ENCODE measurements at regions not wholly inside any gene's neighbourhood (a gene's known extent, or its start where the extent isn't known, plus 50 kb on each side); places are given as distances from the start of the nearest gene placed in this dataset.

DNA sequence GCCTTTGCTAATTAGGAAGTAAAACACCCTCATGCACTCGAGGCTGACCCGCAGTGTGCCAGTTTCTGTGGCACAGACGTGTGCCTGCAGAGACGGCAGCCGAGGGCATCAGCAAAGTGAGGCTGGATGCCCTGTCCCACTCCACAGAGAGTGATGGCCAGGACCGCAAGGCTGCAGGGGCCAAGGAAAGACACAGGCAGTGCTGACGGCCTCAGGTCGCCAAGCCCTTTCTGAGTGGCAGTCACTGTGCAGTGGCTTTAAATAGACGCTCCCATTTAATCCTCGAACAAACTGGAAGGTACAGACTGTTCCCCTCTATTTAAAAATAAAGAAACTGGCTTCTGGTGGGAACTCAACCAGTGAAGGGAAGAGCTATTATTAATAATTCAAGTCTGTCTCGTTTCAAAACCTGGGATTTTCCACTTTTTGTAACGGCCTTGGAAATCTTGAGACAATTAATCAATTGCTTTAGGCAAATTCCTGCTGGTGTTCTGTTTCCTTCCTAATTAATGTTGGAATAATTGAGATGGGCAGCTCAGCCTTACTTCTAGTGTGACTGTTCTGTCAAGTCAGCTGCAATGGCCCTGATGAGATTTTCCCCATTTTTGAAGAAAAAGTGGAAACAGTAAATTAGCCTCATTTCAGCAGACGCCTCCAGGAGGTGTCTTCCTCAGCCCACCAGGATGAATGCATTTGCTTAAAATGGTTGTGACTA lies 644.6 kb upstream of the RAB6C start:
- DNase-seq (ENCODE audit: extremely low read depth in 1 of 2, low read depth in 1 of 2): no peak

DNA sequence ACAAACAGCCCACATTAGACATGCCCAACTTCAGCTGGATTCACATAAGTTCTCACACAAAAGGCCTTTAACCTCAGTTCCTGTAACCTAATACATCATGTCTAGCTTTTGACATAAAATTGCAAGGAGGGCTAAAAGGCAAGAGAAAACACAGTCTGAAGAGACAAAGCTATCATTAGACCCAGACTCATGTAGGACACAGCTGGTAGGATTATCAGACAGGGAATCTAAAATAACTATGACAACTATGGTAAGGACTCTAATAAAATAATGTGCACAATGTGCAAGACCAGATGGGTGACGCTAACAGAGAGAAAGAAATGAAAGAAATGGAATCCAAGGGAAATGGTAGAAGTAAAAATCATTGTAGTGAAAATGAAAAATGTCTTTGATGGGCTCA lies 643.2 kb upstream of the RAB6C start:
- DNase-seq (ENCODE audit: extremely low read depth in 1 of 2, low read depth in 1 of 2): no peak

DNA sequence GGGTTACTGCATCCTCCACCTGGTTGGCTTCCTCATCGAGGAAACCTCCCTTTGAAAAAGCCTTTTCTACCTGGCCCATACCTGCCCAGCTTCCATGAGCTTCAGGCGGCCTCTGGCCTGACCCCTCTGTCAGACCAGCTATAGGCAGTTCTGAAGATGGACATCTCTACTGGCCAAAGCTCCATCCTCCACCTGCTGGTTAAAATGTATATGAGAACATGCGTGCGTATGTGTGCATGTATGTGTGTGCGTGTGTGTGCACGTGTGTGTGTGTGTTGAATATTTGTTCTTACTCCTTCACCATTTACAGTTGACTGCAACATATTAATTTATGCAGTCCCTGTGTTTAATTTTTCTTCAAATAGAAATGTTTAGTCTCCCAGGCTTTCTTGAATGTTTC lies 642.4 kb upstream of the RAB6C start:
- no peak for DNase-seq (ENCODE audit: extremely low read depth in 1 of 2, low read depth in 1 of 2)

DNA sequence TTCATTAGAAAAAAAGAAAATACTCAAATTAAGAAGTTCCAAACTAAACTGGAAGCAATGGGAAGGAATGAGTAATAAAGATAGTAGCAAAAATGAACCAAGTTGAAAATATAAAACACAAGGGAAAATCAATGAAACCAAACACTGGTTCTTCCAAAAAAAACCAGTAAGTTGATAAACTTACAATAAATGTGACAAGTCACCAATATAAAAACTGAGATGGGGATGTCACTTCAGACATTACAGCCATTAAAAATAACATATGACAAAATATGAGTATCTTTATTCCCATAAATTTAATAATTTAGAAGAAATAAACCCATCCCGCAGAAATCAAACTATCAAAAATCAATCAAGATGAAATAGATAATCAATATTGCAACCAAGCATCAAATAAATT lies 633.9 kb upstream of the RAB6C start:
- no peak for DNase-seq (ENCODE audit: extremely low read depth in 1 of 2, low read depth in 1 of 2)

DNA sequence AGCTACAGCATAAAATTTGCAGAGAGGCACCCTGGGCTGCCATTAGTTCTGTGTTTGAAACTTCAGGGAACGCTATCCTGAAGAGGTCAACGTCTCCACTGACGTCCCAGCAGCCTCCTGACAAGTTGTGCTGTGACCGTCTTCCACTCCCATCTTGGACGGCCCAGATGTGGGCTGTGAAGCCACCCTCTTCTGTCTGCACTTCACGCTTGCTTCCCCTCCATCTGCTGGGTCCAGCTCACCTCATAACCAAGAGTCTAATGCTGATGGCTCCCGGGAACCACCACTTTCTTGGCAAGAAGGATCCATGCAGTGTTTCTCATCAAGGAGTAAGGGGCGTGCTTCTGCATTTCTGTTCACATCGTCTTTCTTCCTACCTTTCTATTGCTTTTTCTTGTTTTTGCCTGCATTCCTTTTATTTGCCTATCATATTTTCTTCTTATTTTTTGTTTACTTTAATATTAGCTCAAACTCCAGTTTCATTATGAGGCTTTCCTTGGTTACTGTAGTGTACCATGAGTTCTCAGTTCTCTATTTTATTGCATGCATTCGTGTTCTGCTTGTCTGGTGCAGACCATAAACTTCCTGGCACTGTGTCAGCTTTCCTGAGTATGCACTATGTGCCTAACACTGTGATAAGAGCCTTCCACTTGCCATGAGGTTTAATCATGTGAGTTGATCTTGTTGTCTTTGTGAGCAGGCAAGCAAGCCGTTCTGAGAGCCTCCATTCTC lies 631.8 kb upstream of the RAB6C start:
- DNase-seq (ENCODE audit: extremely low read depth in 1 of 2, low read depth in 1 of 2): no peak

DNA sequence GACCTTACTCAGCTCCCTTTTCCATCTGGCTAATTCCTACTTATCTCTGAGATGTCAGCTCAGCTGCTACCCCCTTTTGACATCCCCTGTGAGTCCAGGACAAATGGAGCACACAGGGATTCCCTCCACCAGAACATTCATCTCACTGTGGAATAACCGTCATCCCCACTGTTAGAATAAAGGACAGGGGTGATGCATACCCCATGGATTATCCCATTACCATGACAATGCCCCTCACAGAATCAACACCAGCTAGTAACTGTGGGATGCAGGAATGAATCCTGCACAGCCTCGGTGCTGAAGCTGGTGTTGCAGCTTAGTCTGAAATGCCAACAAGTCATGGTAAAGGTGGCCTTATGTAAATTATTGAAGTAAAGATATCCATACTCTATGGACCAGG lies 624.8 kb upstream of the RAB6C start:
- no peak for DNase-seq (ENCODE audit: extremely low read depth in 1 of 2, low read depth in 1 of 2)

DNA sequence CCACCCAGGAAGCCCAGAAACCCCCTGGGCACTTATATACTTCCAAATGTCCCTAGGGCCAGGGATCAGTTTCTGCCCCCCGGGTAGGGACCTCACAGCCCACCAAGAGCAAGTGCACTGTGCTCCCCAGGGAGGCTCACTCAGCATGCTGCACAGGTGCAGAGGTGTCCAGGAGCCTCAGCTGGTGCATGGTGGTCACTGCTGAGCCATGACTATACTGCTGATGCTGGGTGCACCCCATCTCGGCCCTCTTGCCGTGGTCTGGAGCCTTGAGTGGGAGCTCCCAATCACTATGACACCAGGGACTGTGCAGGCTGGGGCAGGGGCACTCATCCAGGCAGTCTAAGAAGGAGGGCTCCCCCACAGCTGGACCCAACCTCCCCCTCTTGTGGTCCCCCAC lies 617.8 kb upstream of the RAB6C start:
- DNase-seq (ENCODE audit: extremely low read depth in 1 of 2, low read depth in 1 of 2): no peak

DNA sequence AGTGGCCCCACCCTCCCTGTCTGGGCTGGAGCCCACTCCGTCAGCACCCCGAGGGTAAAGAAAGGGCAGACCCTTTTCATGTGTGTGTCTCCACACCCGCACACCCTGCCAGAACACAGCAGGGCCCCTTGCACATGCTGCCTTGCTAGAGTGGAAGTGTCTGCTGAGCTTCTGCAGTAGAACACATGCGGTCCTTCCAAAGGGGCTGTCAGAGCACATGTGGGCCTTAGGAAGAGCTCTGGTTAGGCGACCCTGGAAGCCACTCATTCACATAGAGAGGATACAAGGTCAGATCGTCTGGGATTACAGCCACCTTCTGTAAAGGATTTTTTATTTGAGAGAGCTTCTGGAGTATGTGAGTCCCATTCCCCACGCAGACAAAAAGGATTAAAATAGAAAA lies 613.2 kb upstream of the RAB6C start:
- no peak for DNase-seq (ENCODE audit: extremely low read depth in 1 of 2, low read depth in 1 of 2)

DNA sequence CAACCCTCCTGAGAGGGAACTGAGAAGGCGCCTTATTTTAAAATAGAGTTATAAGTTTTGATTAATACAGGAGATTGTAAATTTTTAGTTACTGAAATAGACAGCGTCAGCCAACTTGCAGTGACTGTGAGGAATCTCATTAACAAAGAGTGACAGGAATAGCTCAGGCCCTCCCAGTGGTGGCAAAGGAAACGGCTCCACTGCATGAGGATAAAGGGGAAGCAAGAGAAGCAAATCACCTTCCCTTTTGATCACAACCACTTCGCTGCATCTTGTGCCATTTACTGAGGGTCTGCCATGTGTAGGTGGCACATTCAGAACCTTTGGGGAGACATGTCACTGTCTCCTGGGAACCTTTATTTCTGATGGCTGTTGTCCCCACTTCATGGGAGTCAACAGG lies 612.4 kb upstream of the RAB6C start:
- DNase-seq (ENCODE audit: extremely low read depth in 1 of 2, low read depth in 1 of 2): no peak

DNA sequence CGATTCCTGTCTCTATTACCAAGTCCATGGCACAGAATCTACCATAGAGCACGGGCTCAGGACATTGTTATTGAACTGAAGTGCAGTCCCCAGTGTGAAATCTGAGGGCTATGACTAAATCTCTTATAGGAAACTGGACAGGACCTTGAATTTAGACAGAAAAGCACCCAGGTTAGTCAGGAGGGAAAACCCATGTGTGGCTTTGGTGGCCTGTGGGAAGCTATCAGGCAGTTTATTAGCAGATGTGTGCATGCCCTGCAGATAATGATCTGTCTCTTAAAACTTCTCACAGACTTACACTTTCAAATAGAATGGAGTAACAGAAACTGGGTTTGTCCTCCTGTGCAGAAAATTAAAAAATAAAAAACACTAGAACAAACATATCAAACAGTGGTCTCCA lies 610.0 kb upstream of the RAB6C start:
- no peak for DNase-seq (ENCODE audit: extremely low read depth in 1 of 2, low read depth in 1 of 2)

DNA sequence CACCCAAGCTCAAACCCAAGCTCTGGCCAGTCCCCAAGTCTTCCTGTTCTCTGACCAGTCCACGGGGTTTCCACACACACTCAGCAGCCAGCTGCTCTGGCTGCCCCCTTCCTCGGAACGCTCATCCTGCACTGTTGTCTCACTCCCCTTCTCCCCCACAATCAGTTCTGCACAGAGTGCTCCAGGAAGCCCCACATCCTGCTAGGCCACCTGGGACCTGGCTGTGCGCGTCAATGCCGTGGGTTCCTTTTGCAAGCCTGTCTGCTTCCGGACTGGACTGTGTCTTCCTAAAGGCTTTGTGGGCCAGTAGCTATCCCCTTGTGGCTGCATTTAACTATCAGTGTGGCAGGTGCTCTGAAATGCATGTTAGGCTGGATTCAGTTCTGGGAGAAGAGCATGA lies 605.0 kb upstream of the RAB6C start:
- no peak for DNase-seq (ENCODE audit: extremely low read depth in 1 of 2, low read depth in 1 of 2)

DNA sequence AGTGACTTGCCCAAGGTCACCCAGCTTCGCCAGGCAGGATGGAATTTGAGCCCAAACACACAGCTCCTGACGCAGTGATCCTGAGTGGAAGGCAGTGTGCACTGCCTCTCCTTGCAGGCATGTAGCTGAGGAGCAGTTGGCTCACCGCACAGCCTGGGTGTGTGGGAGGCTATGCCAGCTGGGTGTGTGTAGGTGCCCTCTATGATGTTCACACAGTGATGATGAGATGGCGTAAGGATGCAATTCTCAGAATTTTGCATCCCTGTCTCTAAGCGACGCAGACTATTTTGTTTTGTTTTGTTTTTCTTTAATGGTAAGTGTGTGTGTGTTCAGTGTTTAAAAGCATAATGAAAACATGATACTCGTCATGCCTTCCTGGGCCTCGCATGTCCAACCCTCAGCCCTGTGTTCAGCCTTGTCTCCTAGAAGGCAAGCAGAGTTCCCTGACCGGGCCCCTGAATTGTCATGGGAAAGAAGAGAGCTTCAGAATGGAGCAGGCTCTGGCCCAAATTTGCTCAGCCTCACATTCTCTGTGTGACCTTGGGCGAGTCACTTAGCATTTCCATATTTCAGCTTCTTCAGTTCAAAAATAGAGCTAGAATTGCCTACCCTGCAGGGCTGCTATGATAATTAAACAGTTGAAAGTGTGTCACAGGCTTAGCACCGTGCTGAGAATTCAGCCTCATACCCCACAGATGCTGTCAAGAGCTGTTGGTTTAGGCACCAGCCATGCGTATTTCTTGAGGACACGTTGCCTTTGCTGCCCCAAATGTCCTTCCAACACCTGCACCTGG lies 603.6 kb upstream of the RAB6C start:
- DNase-seq (ENCODE audit: extremely low read depth in 1 of 2, low read depth in 1 of 2): no peak

DNA sequence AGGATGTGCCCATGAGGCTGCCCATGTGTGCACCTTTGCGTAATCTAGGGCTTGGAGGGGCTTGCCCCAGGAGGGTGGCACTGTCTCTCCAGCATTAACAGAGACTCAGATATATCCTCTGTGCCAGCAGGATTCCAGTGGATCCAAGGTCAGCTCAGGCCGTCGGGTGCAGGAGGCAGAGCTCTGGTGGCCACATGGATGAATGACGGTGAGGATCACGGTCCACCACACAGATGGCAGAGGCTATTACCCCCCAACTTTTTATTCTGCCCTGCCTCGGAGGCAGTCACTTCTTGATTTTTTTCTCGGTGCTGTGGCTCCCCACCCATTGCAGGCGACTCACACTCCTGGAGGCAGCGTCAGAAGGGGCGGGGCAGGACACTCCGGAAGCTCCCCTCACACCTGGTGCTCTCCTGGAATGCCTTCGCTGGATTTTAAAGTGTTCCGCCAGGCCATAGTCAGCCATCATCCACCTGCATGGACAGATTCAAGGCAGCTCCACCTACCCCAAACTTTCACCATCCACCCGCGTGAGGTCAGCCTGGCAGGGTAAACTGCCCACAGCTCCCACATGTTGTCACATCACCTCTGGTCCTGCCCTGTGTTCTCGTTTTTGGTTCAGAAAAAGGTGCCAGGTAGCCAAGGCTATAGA lies 602.9 kb upstream of the RAB6C start:
- DNase-seq (ENCODE audit: extremely low read depth in 1 of 2, low read depth in 1 of 2): no peak

DNA sequence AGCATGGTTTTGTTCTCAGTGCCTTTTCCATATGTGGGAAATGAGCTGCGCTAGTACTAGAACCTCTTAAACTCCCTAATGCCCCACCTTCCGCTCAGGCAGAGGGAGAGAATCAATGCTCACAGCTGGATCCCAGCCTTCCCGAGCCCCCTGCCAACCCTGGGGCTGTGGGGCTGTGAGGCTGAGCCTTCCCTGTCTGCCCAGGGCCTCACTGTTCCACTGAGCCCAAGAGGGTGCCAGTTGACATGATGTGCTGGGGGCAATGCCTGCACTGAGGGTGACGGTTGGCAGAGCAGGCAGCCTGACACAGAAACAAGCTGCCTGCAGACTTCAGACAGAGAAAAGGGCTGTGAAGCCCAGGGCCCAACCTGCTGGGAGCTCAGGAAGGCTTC lies 602.4 kb upstream of the RAB6C start:
- no peak for DNase-seq (ENCODE audit: extremely low read depth in 1 of 2, low read depth in 1 of 2)

DNA sequence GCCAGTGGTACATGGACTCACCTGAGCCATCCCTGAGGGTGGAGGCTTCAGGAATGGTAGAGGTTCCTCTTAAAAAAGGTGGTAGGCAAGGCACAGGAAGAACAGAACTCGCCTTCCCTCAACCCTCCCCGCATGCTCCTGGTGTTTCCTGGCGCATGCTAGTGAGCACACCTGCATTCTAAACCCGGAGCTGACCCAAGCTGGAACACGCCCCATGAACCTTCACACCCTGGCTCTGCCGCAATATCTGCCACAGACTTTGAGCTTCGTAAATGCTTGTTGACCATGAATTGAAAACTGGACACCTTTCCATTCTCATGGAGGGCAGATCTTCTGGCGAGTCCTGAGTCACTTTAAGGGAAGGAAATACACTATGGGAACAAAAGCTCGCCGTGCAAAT lies 601.3 kb upstream of the RAB6C start:
- DNase-seq (ENCODE audit: extremely low read depth in 1 of 2, low read depth in 1 of 2): no peak

DNA sequence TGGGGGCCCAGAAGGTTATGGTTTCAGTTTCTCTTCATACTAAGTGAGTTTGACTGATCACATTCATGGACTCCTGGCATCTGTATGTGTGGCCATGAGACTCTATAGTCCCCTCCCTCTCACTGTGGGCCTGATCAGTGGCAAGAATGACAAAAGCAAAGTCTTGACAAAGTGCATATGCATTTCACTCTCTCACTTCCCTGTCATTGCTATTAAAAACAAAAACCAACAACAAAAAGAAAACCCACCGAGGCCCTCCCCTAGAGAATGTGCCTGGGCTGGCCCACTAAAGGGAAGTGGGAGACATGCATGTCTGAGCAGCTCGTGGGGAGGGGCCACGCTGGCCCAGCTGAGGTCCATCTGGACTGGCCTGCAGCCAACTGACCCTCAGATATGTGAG lies 600.1 kb upstream of the RAB6C start:
- no peak for DNase-seq (ENCODE audit: extremely low read depth in 1 of 2, low read depth in 1 of 2)

DNA sequence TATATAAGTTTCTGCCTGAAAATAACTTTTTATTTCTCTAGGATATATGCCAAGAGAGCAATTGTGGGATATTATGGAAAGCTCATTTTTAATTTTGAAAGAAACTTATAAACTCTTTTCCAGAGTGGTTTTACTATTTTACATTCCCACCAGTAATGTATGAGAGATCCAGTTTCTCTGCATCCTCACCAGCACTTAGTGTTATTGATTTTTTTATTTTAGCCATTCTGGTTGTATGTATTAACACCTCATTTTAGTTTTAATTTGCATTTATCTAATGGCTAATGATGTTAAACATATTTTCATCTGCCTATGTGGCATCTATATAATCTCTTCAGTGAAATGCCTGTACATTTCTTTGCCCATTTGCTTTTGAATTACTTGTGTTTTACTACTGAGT lies 597.7 kb upstream of the RAB6C start:
- DNase-seq (ENCODE audit: extremely low read depth in 1 of 2, low read depth in 1 of 2): no peak

DNA sequence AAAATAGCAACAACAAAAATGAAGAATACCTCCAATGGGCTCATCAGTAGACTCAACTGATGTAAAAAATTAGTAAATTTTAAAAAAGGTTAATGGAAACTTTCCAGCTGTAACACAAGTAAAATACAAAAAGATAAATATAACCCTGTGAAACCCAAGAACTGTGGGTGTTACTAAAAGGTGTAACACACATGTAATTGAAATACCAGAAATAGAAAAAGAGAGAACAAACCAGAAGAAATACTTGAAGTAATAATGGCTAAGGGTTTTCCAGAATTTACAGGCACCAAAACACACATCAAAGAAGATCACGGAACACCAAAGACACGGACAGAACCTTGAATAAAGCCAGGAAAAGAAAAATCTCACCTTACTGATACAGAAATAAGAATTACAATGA lies 590.6 kb upstream of the RAB6C start:
- no peak for DNase-seq (ENCODE audit: extremely low read depth in 1 of 2, low read depth in 1 of 2)

DNA sequence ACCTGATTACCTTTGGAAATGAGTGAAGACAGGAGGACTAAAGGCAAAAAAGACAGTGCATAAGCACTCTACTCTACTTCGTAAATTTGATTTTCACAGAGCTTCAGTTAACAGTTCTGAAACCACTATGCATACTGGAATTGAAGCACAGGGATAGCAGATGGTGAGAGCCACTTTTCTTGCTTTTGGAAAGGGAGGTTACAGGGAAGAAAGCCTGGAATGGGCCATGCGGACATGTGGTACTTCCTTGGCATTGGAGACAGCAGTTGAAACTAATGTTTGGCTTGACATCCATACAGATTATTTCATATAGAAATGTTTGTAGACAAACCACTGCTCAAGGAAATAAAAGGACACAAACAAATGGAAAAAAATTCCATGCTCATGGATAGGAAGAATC lies 585.6 kb upstream of the RAB6C start:
- no peak for DNase-seq (ENCODE audit: extremely low read depth in 1 of 2, low read depth in 1 of 2)

DNA sequence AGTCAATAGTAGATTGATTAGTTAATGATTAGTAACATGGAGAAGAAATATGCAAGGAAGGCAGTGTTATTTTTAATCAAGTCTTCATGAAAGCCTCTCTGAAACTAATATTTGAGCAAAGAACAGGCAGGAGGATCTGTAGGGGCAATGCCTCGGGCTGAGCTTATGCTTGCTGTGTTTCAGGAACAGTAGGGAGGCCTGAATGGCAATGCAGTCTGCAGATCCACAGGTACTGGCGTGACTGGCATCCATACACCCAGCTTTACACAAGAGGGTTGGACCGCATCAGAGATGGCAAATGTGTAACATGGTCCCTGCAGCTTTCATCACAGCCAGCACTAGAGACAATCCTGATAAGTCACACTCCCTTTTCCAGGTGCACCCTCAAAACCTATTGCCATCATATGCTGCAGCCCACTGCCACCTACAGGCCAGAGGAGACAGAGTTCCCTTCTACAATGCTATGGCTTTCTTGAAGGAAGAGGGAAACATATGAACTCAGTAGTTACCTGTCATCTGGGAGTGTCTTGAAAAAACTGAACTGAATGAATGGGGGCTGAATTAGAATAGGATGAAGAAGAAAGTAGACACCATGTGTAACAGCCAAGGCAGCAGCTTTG lies 582.4 kb upstream of the RAB6C start:
- DNase-seq (ENCODE audit: extremely low read depth in 1 of 2, low read depth in 1 of 2): no peak

DNA sequence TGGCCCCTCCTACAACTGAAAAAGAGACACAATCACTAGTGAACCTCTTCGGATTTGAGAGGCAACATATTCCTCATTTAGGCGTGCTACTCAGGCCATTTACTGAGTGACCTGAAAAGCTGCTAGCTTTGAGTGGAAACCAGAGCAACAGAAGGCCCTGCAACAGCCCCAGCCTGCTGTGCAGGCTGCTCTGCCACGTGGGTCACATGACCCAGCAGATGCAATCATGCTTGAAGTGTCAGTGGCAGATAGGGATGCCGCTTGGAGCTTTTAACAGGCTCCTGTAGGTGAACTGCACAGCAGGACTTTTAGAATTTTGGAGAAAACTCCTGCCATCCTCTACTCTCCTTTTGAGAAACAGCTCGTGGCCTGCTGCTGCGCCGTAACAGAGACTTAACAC lies 578.6 kb upstream of the RAB6C start:
- no peak for DNase-seq (ENCODE audit: extremely low read depth in 1 of 2, low read depth in 1 of 2)

All from stimulated activated CD8-positive, alpha-beta memory T cell treated with anti-CD3 and anti-CD28 coated beads, Interleukin-7, amount 100 ng/mL, for 48 hours (primary cell).